LNCaP clone FGC (cell line): ENCODE measurements at regions not wholly inside any gene's neighbourhood (a gene's known extent, or its start where the extent isn't known, plus 50 kb on each side); places are given as distances from the start of the nearest gene placed in this dataset.

Source experiments
- DNase-seq: peaks from one replicate; pipeline ENCODE4 v3.0.0-alpha.2; 2011; ENCODE audit warnings: low read depth
- H3K4me3 ChIP-seq: 2 replicates; pipeline ENCODE4 v1.5.1; 2011; ENCODE audit warnings: mild to moderate bottlenecking, low read depth, low read length, control low read depth
- CTCF ChIP-seq: IDR thresholded peaks from 2 replicates; pipeline ENCODE4 v1.5.1; 2012; ENCODE audit warnings: mild to moderate bottlenecking; ENCODE audit not compliant: control insufficient read depth, insufficient read depth; ENCODE audit errors: extremely low read depth

DNA sequence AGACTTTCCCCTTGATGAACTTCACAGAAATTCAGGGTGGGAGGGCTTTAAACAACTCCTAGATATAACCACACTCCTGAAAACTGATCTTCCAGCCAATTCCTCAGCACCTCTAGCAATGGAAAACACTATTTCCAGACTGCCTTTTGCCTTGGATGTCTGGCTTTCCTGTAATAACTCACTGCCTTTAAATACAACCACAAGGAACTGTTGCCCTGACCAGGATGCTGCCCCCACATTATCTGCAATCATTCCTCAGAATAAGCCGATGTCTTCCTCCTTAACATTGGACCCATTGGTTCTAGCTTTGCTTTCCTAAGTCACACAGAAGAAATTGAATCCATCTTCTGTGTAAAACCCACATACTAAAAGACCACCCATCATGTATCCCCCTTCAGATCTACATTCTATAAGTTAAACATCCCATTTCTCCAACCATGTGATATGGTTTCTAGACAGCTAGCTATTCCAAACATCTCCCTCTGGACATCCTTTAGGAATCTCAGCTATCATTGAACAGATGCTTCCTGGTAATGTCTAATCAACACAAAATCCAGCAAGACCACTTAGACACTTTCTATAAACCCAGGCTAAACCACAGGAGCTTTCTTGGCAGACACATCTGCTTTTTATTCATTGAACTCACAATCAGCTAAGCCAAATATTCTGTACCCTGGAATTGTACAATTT is 95.9 kb upstream of the KCNQ5 start:
- TF ChIP-seq CTCF = no peak
- no peak overlapping the region for H3K4me3 ChIP-seq
- DNase-seq = no peak

DNA sequence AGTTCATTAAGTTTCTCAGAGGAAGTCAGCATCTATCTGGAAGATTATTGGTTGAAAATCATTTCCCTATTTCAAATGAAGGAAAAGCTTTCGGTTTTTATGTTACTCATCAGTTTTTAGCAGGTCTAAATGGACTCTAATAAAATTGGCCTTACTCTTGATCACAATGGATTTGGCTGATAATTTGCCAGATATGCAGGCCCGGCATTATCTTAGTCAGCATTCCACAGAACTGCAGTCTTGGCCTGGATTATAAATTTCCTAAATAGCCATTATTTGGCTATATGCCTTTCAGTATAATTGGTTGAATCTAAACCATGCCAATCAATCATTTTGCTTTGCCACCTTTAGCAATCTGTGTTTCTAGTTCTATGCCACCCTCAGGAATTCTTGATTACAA is 91.7 kb upstream of the KCNQ5 start:
- no peak overlapping the region for H3K4me3 ChIP-seq
- DNase-seq = no peak
- no peak for TF ChIP-seq CTCF

DNA sequence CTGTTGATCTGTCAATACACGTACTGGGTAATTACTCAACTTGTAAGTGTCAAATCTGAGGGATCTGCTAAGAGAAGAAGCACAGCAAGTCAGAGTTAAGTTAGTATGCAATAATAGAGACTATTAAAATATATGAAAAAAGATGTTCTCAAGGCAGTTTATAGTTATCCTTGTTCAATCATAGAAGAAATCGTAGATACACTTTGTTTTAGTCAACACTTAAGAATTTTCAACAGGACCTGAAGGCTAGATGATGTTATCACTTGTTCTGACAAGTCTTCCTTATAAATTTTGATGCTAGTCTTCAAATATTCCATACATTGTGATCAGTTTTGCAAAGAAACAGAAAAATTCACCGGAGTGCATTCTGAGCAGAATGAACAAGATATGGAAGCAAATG is 91.1 kb upstream of the KCNQ5 start:
- no peak for DNase-seq
- no peak overlapping the region for H3K4me3 ChIP-seq
- TF ChIP-seq CTCF = no peak

DNA sequence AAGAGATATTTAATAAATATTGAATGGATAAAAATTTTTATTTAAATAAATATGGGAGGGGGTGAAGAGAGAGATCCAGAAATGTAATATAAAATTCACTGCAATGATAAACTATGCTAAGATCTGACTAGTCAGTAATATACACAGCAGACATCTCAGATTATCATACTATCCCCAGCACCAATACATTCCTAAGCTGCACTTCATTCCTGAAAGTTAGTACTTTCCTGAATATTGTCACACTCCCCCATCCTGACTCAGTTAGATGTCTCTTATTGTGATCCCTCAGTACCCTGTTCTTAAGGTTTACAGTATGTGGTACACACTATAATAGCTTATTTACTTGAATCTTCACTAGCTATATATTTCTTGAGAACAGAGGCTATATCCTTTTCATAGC is 88.3 kb upstream of the KCNQ5 start:
- no peak for DNase-seq
- TF ChIP-seq CTCF = no peak
- no peak overlapping the region for H3K4me3 ChIP-seq

DNA sequence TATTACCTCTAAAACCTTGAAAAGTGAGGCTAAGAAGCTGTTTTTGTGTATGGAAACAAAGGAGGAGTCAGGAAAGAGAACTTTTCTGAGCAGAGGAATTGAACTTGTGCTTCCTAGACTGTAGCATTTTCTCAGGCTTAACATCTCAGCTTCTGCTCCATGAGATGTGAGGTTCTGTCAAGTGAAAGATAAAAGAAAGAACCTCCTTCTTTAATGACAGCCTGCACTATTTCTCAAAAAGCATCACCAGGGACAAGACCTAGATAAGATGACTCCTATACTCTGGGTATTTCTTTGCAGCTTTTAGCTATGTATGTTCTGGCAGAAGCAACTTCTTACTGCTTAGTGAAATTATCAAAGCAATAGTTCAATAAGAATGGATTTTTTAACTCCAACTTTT is 87.6 kb upstream of the KCNQ5 start:
- TF ChIP-seq CTCF = no peak
- no peak for DNase-seq
- no peak overlapping the region for H3K4me3 ChIP-seq

- no peak for TF ChIP-seq CTCF
- DNase-seq = no peak
Measured at GRCh38 chr6:72535124-72535523, 86.7 kb upstream of the KCNQ5 start.

GRCh38 chr6:72547020-72547419 is 74.8 kb upstream of the KCNQ5 start:
- H3K4me3 ChIP-seq = no peak overlapping the region
- no peak for DNase-seq
- TF ChIP-seq CTCF = no peak

More at GRCh38 chr6:72535124-72535523, 86.7 kb upstream of the KCNQ5 start:
- H3K4me3 ChIP-seq = no peak overlapping the region
